Ovary (tissue), 3 donors: ENCODE measurements at regions not wholly inside any gene's neighbourhood (a gene's known extent, or its start where the extent isn't known, plus 50 kb on each side); places are given as distances from the start of the nearest gene placed in this dataset.

Experiments
- CTCF ChIP-seq, 3 donors: fragments of 450-650 bp in 2 of 3; fragments of 200-600 bp in 1 of 3; IDR thresholded peaks; one replicate each; pipeline versions ENCODE4 v1.5.1 to v1.8.0; 2016 to 2022; ENCODE audit warnings: antibody characterized with exemption in 3 of 3, mild to moderate bottlenecking in 1 of 3
- POLR2A ChIP-seq: fragments of 450-650 bp; IDR thresholded peaks from one replicate; pipeline ENCODE4 v1.6.1; 2017; ENCODE audit warnings: antibody characterized with exemption, mild to moderate bottlenecking, moderate library complexity
- donor health status: DM: no; HTN: no; CAD: no.

GRCh38 chrX:13169684-13170083 lies 125.3 kb upstream of the FAM9C start:
- TF ChIP-seq CTCF (IDR thresholded peaks at IDR 0.05) (no peak), POLR2A (no peak)
